Endothelial cell of umbilical vein (primary cell): ENCODE measurements at regions not wholly inside any gene's neighbourhood (a gene's known extent, or its start where the extent isn't known, plus 50 kb on each side); places are given as distances from the start of the nearest gene placed in this dataset.

ENCODE experiments used
- BruUV-seq: library from RNA; stranded (reverse); fragments of 400-500 nt; replicated peaks from 2 replicates; lab custom pipeline; 2021; lab: Mats Ljungman, UMichigan
- CTCF ChIA-PET: fragments of 300-600, 350-600 bp; sonication (Branson Sonifier 250); formaldehyde crosslinking; loops from one replicate; lab custom pipeline; 2021; ENCODE audit warnings: antibody characterized with exemption, inconsistent platforms; lab: Charles Lee
- POLR2A ChIA-PET: fragments of 300-600, 350-600 bp; sonication (Branson Sonifier 250); formaldehyde crosslinking; loops from one replicate; lab custom pipeline; 2021; ENCODE audit warnings: antibody characterized with exemption, inconsistent platforms; lab: Charles Lee
- DNase-seq: peaks from one replicate; pipeline ENCODE4 v3.0.0-alpha.2; 2011; ENCODE audit warnings: low read depth, low spot score
- FAIRE-seq: peaks from 2 replicates; lab custom pipeline; 2011; peaks lifted over from hg19 to GRCh38; lab: Jason Lieb, UNC
- H2AFZ ChIP-seq: 2 replicates; pipeline ENCODE4 v1.6.0; 2012; ENCODE audit warnings: low read depth, low read length, control low read depth, inconsistent platforms
- H3K27ac ChIP-seq: 2 replicates; pipeline ENCODE4 v1.5.1; 2011; ENCODE audit warnings: low read depth, mild to moderate bottlenecking, control low read depth, low read length, moderate library complexity; ENCODE audit not compliant: insufficient read depth
- H3K27me3 ChIP-seq, 2 experiments: 2 replicates each; pipeline versions ENCODE4 v1.6.0 to v1.6.1; 2011; ENCODE audit warnings: low read length in 2 of 2, mixed read lengths in 1 of 2; ENCODE audit not compliant: control insufficient read depth in 2 of 2, insufficient read depth in 2 of 2
- H3K36me3 ChIP-seq, 2 experiments: 2 replicates in 1 of 2; 3 replicates in 1 of 2; pipeline ENCODE4 v1.5.1; 2011; ENCODE audit warnings: low read length in 2 of 2, mild to moderate bottlenecking in 1 of 2, moderate library complexity in 1 of 2; ENCODE audit not compliant: control insufficient read depth in 2 of 2, insufficient read depth in 2 of 2; ENCODE audit errors: extremely low read depth in 1 of 2
- H3K4me1 ChIP-seq: 3 replicates; pipeline ENCODE4 v1.5.1; 2011; ENCODE audit warnings: mild to moderate bottlenecking, low read length; ENCODE audit not compliant: control insufficient read depth, insufficient read depth; ENCODE audit errors: extremely low read depth
- H3K4me2 ChIP-seq: 2 replicates; pipeline ENCODE4 v1.6.1; 2011; ENCODE audit warnings: low read length, control low read depth, mixed read lengths; ENCODE audit not compliant: insufficient read depth
- H3K4me3 ChIP-seq, 3 experiments: fragments of 200-600 bp in 1 of 3; sonication (generic), shearing (Covaris generic) in 1 of 3; replicated peaks in 1 of 3; 2 replicates each; pipeline ENCODE4 v1.5.1; 2011 to 2016; ENCODE audit warnings: control low read depth in 3 of 3, low read length in 3 of 3, mild to moderate bottlenecking in 2 of 3, inconsistent platforms in 1 of 3, low read depth in 1 of 3, moderate library complexity in 1 of 3; ENCODE audit not compliant: insufficient read depth in 1 of 3
- H3K79me2 ChIP-seq: 2 replicates; pipeline ENCODE4 v1.6.0; 2012; ENCODE audit warnings: low read length, inconsistent platforms; ENCODE audit not compliant: control insufficient read depth, insufficient read depth
- H3K9ac ChIP-seq: replicated peaks from 2 replicates; pipeline ENCODE3; 2011; ENCODE audit warnings: low read length, control low read depth; ENCODE audit not compliant: insufficient read depth; ENCODE audit errors: extremely low read depth
- H3K9me1 ChIP-seq: replicated peaks from 3 replicates; pipeline ENCODE4 v1.6.0; 2011; ENCODE audit warnings: mild to moderate bottlenecking, low read length; ENCODE audit not compliant: control insufficient read depth, insufficient read depth; ENCODE audit errors: extremely low read depth
- H3K9me3 ChIP-seq: replicated peaks from 2 replicates; pipeline ENCODE4 v1.5.1; 2012; ENCODE audit warnings: low read length, inconsistent platforms; ENCODE audit not compliant: control insufficient read depth, insufficient read depth
- H4K20me1 ChIP-seq: replicated peaks from 2 replicates; pipeline ENCODE3; 2011; ENCODE audit warnings: mild to moderate bottlenecking, low read length; ENCODE audit not compliant: control insufficient read depth, insufficient read depth; ENCODE audit errors: extremely low read depth
- CTCF ChIP-seq, 2 donors: IDR thresholded peaks; 1 replicate in 1 of 2; 2 replicates in 1 of 2; pipeline ENCODE4 v1.5.1; 2011; ENCODE audit warnings: low read length in 2 of 2, mild to moderate bottlenecking in 2 of 2, moderate library complexity in 2 of 2, control low read depth in 1 of 2, inconsistent platforms in 1 of 2, low read depth in 1 of 2; ENCODE audit not compliant: insufficient read depth in 1 of 2; ENCODE audit errors: extremely low read depth in 1 of 2
- EZH2 ChIP-seq: IDR thresholded peaks from 2 replicates; pipeline ENCODE4 v1.6.1; 2012; ENCODE audit warnings: borderline replicate concordance, low read depth, mild to moderate bottlenecking, moderate library complexity, low read length, inconsistent platforms; ENCODE audit not compliant: severe bottlenecking
- FOS ChIP-seq: IDR thresholded peaks from 2 replicates; pipeline ENCODE4 v1.6.1; 2011; ENCODE audit warnings: mild to moderate bottlenecking, low read length, moderate library complexity, borderline replicate concordance; ENCODE audit not compliant: insufficient read depth
- GATA2 ChIP-seq: IDR thresholded peaks from 2 replicates; pipeline ENCODE4 v1.7.0; 2011; ENCODE audit warnings: low read depth, mild to moderate bottlenecking, moderate library complexity, mixed read lengths, low read length; ENCODE audit not compliant: insufficient read length, insufficient read depth
- JUN ChIP-seq: IDR thresholded peaks from 2 replicates; pipeline ENCODE4 v1.6.1; 2011; ENCODE audit warnings: borderline replicate concordance, low read depth; ENCODE audit not compliant: insufficient read length, insufficient read depth
- MAX ChIP-seq: IDR thresholded peaks from 2 replicates; pipeline ENCODE4 v1.6.1; 2011; ENCODE audit not compliant: insufficient read depth, insufficient read length
- MYC ChIP-seq: IDR thresholded peaks from one replicate; pipeline ENCODE4 v1.6.1; 2011; ENCODE audit warnings: mild to moderate bottlenecking, low read depth, low read length
- POLR2A ChIP-seq: IDR thresholded peaks from 2 replicates; pipeline ENCODE4 v1.6.1; 2012; ENCODE audit warnings: low read depth, mild to moderate bottlenecking, control low read depth, low read length
- POLR2AphosphoS5 ChIP-seq: IDR thresholded peaks from 2 replicates; pipeline ENCODE4 v1.6.1; 2012; ENCODE audit warnings: low read depth, mild to moderate bottlenecking, control low read depth, low read length, moderate library complexity; ENCODE audit not compliant: insufficient read depth
- dilution Hi-C: fragments of 300-500 bp; cut with MboI; formaldehyde crosslinking; loops from one replicate; pipeline ENCODE4 v1.15.0; 2019; ENCODE audit warnings: low sequenced_read_pairs; ENCODE audit not compliant: extremely low pct_ligation_motif_present
- intact Hi-C: fragments of 100-400 bp; cut with micrococcal nuclease; formaldehyde crosslinking; loops from one replicate; pipeline ENCODE4 v1.10.0; 2022

- H3K27ac ChIP-seq: no peak overlapping the region
- no peaks in the 10 kb centered on the region for H4K20me1 ChIP-seq
- no peaks in the 10 kb centered on the region for H3K27me3 ChIP-seq
- TF ChIP-seq CTCF (IDR thresholded peaks at IDR 0.05; ENCODE audit: extremely low read depth in 1 of 2, insufficient read depth in 1 of 2, low read depth in 1 of 2, low read length in 2 of 2) (peak; percentile 86 to 89), FOS (no peak)
- H3K4me2 ChIP-seq: no peak overlapping the region
- ChIA-PET POLR2A (no interaction called here), CTCF (interaction anchor here (0.6 to 4.2 kb wide), 23 partner anchors 9 to 1251 kb away, joined by 3 to 51 read pairs (median 3); partner anchors contain the start of gene ATF7IP)
- no peak overlapping the region for H3K4me3 ChIP-seq
- H3K9ac ChIP-seq: no peak overlapping the region
- intact Hi-C loops (loop anchor here (1.0 to 5.0 kb wide), 4 partner anchors 303 to 890 kb away; no protein-coding TSS in a partner anchor), dilution Hi-C loops (no loop called here)
- no peaks in the 10 kb centered on the region for H3K9me1 ChIP-seq
- FAIRE-seq (peak; percentile 88), DNase-seq (peak; percentile 58)
- H3K9me3 ChIP-seq: no peaks in the 10 kb centered on the region
- no TSS peak for BruUV-seq
- H3K4me1 ChIP-seq: no peaks in the 10 kb centered on the region
- H3K36me3 ChIP-seq: no peaks in the 10 kb centered on the region
- no peak overlapping the region for H2AFZ ChIP-seq
- no peaks in the 10 kb centered on the region for H3K79me2 ChIP-seq
Observed at GRCh38 chr12:14167005-14167628, 185.7 kb upstream of the GRIN2B start.

GRCh38 chr12:14169281-14169680 is 187.9 kb upstream of the GRIN2B start:
- H3K27ac ChIP-seq: no peak overlapping the region
- H3K4me1 ChIP-seq: no peaks in the 10 kb centered on the region
- no peaks in the 10 kb centered on the region for H3K27me3 ChIP-seq
- no peaks in the 10 kb centered on the region for H3K9me1 ChIP-seq
- H3K79me2 ChIP-seq: no peaks in the 10 kb centered on the region
- TF ChIP-seq POLR2AphosphoS5 (no peak), EZH2 (no peak), FOS (no peak), MYC (no peak), CTCF (IDR thresholded peaks at IDR 0.05; ENCODE audit: extremely low read depth in 1 of 2, insufficient read depth in 1 of 2, low read depth in 1 of 2, low read length in 2 of 2) (no peak), JUN (no peak), GATA2 (no peak), MAX (no peak), POLR2A (no peak)
- H3K9me3 ChIP-seq: no peaks in the 10 kb centered on the region
- POLR2A ChIA-PET: no interaction called here
- DNase-seq (peak; percentile 5), FAIRE-seq (no peak)
- H3K4me3 ChIP-seq: no peak overlapping the region
- H4K20me1 ChIP-seq: no peaks in the 10 kb centered on the region
- no TSS peak for BruUV-seq
- CTCF ChIA-PET: interaction anchor here (1.2 to 4.2 kb wide), 2 partner anchors 16 to 305 kb away, joined by 3 to 28 read pairs; no protein-coding TSS in a partner anchor
- no peak overlapping the region for H3K4me2 ChIP-seq
- no peak overlapping the region for H2AFZ ChIP-seq
- dilution Hi-C loops: no loop called here
- H3K36me3 ChIP-seq: no peaks in the 10 kb centered on the region
- intact Hi-C loops: loop anchor here (5.0 kb wide), 1 partner anchor 892 kb away; no protein-coding TSS in a partner anchor
- no peak overlapping the region for H3K9ac ChIP-seq
